G401.6 (cell line): ENCODE measurements at regions not wholly inside any gene's neighbourhood (a gene's known extent, or its start where the extent isn't known, plus 50 kb on each side); places are given as distances from the start of the nearest gene placed in this dataset.
"Not testable (repeated sequence)": the region's sequence is repeated elsewhere in the genome, so short reads cannot be mapped to it uniquely, and the experiment has no call there.

Source experiments
- FAIRE-seq: peaks from 2 replicates; lab custom pipeline; 2012; peaks lifted over from hg19 to GRCh38; lab: Jason Lieb, UNC

DNA sequence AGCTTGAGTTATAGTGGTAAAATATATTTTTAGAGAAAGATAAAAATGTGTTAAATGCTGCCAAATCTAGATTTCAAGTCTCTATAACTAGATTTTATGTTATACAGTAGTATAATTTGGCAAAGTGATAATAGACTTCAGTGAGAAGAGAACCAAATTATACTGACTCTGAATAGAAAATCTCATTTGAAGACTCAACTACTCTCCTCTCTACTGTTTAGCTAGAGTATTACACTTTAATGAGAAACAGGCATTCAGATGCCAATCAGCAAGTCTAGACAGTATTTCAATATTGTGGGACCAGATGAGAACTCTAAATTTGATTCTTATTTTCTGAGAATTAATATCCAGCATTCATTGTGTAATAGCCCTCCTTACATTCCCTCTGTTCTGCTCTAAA lies 311.2 kb downstream of the SLITRK5 start:
- FAIRE-seq = no peak

DNA sequence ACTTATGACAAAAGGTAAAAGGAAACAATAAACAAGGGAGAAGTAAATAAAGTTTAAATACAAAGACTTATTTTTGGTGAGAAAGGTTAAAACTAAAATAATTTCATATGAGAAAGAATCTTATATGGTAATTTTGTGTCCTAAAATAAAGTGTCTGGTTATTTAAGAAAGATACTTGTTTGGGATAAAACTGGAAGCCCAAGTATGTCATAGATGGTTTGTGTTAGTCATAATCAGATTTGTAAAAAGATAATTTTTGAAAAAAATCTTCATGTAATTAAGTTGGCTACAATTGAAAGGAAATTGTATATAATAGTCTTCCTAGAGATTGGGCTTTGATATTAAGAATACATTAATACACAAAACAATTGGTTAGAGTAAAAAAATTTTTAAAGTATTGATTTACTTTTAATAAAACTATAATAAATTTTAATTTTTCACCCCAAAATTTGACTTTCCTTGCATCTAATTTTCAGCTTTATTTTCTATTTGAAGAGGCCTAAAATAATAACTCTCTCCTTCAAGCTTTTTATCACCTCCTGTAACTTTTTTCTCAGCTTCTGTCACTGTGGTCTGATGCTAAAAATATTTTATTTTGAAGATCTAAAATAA lies 315.6 kb downstream of the SLITRK5 start:
- no peak for FAIRE-seq

DNA sequence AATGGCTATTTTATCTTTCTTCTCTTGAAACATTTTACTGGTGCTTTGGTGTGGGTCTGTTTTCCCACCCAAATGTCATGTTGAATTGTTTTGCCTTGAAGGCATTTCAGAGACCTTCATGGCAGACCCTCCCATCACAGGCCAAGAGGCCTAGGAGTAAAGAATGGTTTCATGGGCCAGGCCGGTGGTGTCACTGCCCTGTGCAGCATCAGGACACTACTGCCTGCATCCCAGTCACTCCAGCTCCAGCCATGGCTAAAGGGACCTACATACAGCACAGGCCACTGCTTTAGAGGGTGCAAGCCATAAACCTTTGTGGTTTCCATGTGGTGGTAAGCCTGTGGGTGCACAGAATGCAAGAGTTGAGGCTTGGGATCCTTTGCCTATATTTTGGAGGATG lies 326.9 kb downstream of the SLITRK5 start:
- no peak for FAIRE-seq

DNA sequence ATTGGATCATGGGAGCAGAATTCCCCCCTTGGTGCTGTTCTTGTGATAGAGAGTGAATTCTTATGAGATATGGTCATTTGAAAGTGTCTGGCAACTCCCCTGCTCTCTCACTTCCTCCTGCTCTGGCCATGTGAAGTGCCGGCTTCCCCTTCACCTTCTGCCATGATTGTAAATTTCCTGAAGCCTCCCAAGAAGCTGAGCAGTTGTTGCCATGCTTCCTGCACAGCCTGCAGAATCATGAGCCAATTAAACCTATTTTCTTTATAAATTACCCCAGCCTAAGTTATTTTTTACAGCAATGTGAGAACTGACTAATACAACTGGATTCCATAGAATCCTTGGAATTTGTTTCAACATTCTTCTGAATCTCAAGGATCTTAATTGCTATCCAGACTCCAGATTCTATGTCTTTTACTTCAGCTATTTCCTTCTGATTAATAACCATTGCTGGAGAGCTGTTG lies 328.1 kb downstream of the SLITRK5 start:
- FAIRE-seq = peak; percentile 87

DNA sequence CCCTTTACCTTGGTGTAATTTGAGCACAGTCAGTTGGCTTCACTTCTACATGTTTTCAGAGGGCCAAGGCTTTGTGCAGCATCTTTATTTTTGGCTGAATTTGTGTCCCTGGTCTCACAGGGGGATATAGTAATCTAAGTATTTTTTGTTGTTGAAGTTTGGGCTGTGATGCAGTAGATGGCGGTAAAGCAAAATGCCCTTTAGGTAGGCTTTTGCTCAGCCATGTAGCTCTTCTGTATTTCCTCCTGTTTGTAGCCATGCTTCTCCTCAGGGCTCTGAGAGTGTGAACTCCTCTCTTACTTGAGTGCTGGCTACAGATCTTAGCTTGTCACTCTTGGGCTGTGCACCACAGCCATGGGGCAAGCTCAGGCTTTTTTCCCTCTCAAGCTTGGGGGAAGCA lies 328.6 kb downstream of the SLITRK5 start:
- no peak for FAIRE-seq

DNA sequence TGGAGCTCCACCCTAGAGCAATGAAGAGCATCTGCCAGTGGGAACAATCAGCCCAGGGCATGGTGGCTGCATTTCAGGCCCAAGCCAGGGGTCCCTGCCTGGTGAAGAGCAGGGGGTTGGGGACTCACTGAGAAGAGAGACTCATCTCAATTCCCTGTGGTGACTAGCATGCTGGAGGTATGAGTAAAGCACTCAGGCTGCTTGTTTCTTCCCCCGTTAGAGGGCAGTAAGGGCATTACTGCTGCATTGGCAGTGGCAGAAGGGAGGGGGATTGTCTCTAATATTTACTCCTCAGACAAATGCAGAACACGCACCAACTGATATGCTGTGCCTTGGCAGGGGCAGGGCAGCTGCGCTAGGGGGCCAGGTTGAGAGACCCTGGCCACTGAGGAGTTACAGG lies 329.1 kb downstream of the SLITRK5 start:
- no peak for FAIRE-seq

DNA sequence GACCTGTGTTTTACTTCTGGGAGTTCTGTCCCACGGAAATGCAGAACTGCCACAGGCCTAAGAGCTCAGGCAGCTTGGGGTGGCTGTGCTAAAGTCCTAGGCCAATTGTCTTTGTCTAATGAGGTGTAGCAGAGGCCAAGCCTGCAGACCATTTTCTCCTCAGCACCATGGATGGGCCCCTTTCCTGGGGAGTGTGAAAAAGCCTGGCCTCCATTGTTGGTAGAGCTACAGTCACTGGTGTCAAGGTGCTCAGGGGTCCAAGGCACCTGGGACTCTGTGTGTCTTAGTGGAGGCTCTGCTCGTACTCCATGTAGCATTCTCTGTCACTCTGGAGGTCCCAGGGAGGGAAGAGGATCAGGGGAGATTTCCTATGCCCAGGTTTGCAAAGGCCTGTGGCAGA lies 329.6 kb downstream of the SLITRK5 start:
- FAIRE-seq = no peak

DNA sequence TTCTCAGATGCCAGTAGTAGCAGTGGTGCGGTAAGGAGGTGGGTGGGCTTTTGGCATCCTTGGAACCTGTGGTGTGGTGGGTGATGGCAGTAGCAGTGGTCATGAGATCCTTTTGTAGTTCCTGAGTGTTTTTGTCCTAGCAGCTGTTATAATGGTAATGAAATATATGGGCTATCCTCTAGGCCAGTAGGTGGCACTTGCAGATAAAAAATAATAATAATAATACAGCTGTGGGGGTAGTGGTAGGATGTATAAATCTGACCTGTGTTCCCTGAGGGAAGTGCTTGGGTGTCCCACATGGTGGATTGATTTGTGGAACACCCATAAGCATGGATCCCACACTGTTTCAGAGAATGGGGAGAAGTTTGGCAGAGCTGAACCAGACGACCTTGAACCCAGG lies 334.0 kb downstream of the SLITRK5 start:
- no peak for FAIRE-seq

DNA sequence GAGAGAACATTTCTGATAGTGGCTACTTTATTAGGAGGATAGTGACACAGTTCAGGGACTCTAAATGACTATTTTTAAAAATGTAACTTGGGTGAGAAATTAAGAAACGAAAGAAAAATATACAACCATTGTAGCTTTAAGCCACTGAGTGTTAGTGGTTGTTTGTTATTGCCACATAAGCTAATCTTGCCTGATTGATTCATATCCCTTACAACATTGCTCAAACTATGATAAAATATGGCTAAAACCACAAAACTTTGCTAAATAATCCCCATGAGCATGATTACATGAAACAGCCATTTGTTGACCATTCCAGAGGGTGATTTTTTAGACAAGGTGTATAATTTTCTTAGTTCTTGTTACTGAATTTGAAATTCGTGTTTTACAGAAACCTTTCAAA lies 343.4 kb downstream of the SLITRK5 start:
- no peak for FAIRE-seq

DNA sequence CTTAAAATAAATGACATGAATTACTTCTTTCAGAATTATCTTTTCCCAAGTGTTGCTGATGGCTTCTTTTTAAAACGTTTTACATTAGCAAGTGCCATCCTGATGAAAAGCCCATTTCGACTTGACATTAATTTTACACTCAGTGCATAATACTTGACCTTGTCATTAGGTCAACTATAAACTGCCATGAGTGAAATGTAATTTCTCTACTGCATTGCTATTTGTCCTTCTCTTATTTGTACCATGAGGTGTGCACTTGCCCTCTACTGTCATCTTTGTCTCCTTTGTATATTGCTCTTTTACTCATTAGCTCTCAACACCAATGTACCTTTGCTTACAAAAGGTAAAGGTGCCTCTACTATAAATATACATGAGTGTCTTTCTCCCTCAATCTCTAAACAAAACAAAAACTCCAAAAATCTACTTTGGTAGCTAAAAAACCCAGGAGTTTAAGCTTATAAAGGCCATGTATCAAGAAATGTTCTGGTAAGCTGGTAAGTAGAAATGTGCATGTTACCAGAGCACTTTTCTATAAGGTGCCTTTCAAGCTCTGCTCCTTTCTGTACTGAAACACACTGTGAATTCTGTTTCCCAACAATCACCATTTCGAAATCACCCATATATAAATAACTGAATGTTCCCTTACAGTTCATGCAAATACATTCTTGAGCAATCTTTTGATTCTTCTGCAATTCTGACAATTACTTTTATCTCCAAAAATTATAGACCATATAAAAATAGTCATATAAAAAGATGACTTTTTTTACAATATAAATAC lies 351.4 kb downstream of the SLITRK5 start:
- FAIRE-seq = no peak

DNA sequence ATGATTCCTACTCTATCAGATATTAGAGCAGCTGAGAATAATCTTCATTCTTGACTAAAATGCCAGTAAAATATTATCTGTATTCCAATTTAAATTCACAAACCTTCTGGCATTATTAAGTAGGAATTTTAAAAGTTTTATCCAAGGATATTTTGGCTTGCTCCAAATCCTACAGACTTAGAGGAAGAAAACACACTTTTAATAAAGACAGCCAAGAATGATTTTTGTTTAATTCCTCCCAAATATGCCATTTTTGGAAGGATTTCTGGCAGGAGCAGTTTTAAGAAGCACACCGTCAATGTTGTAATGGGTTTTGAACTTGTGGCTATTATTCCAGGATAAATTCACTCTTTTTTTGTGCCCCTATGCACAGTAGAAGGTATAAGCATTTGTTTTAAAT lies 355.1 kb downstream of the SLITRK5 start:
- no peak for FAIRE-seq

DNA sequence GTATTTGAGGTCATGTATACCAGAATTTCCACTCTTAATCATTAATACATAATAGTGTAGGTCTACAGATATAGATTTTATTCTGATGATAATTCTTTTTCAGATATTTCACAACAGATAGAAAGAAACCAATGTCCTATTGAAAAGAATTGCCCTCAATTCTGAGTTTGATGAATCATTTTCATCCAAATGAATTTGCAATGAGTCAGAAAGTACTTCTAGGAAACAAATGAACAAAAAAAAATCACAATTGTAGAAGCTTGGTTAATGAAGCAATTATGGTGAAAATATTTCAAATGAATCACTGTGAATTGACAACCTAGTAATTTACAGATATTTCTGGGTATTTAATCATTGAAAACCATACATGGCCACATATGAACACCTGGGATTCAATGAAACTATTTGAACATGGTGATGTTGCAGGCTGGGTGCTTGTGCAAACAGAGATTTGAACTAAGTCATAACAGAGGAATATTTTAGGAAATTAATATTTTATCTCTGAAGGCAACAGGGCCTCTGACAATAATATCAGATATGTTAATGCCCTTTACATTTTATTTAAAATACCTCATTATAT lies 360.9 kb downstream of the SLITRK5 start:
- no peak for FAIRE-seq

DNA sequence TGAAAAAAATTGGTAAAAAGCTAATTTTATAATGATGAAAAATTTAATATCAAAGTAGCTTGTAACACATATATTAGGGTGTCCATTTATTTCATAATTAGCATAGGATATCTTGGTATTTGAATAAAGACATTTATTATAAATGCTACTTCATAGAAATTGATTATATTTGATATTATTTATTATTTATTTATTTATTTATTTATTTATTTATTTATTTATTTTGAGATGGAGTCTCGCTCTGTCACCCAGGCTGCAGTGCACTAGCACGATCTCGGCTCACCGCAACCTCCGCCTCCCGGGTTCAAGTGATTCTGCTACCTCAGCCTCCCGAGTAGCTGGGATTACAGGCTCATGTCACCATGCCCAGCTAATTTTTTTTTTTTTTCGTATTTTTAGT lies 365.0 kb downstream of the SLITRK5 start:
- FAIRE-seq = not testable (repeated sequence)

DNA sequence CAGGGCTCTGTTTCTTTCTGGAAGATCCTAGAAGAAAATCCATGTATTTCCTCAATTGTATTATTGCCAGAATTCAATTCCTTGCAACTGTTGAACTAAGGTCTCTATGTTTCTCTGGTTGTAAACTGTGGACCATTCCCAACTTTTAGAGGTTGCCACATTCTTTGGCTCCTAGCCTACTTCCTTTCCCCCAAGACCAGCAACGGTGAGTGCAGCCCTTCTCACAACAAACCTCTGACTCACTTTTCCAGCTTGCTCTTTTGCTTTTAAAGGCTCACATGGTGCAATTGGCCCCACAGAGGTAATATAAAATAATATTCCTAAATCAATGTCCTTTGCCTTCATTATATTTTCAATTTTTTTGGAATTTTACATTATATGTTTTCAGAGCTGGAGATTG lies 371.3 kb downstream of the SLITRK5 start:
- no peak for FAIRE-seq

DNA sequence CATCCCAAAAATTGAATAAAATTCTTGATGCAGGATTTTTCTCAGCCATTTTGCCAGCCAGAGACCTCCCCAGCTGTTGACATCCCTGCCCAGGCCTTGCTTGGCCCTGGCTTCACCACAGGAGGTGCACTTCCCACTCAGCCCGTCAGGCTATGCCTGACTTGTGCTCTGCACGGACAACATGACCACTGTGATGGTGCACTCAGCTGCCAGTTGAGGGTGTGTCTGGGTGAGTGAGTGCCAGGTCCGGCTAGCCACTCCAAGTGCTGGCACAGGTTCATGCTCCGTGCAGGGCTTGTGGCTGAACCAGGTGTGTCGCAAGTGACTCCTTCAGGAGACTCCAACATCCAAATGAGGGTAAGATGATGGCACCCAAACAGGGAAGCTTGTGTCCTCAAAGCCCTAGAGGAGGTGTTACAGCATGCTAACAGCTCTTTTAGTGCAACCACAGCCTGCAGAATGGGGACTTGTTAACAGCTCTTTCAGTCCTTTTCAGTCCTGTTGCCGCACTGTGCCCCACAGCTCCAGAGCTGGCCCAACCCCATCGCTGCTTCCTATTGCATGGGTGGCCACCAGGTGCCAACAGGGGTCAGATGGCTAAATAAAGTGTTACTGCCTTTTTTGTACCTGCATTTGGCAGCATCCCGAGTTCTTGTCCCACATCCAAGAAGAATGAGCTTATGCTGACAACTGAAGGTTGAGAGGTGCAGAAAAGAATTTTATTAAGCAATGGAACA lies 380.7 kb downstream of the SLITRK5 start:
- FAIRE-seq = no peak

DNA sequence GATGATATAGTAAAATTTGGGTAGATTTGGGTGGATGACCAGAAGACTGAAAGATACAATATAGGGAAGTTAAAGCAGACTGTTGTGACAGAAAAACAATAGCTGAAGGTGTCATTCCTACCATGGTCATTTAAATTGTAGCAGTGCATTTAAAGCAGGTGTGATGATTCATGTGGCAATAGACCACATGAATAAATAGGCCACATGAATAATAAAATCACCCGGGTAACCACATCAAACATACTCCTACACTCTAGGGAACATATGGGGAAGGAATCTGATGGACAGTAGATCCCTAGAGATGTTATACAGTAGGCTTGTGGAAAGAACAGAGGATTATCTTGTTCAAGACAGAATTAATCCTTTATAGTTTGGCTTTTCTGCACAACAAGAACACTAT lies 392.6 kb downstream of the SLITRK5 start:
- no peak for FAIRE-seq

DNA sequence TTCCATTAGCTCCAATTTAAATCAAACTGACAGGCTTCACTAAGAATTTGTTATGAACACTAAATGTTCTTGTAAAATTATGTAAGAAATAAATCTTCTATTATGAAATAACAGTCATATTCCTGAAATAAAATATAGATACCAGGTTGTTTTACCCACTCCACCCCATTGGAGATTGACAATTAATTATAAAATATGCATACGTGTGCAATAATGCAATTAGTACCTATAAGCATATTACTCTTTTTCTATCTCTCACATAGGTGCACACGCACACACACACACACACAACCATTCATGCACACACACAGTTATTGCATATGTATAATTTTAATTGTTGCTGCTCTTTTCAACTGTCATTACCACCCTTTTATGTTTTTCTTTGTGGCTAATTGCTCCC lies 395.7 kb downstream of the SLITRK5 start:
- FAIRE-seq = no peak

DNA sequence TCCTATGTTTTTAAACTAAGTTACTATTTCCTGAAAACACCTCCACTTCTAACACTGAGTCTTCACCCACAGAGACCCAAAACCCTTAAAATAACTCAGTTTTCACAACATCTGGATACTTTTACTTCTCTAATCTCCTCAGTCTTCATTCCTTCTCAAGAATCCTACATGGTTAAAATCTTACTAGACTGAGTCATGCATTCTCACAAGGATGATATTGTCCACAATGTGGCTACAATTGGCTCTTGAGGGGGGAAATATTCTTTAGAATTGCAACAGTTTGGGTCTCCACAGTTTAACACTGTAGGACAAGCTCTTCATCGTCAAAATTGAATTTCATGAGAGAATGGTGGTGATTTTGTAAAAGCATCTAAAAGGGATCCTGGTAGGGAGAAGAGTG lies 397.1 kb downstream of the SLITRK5 start:
- no peak for FAIRE-seq

DNA sequence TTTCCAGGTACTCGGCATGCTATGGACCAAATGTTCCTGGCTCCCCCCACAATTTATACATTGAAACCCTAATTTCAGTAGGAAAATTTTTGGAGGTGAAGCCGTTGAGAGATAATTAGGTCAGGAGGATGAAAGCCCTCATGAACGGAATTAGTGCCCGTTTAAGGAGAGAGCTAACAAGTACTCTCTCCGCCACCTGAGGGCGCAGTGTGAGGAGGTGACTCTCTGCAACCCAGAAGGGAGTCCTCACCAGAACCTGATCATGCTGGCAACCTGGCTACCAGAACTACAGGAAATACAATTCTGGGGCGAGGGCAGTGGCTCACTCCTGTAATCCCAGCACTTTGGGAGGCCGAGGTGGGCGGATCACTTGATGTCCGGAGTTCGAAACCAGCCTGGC lies 397.8 kb downstream of the SLITRK5 start:
- FAIRE-seq = no peak

DNA sequence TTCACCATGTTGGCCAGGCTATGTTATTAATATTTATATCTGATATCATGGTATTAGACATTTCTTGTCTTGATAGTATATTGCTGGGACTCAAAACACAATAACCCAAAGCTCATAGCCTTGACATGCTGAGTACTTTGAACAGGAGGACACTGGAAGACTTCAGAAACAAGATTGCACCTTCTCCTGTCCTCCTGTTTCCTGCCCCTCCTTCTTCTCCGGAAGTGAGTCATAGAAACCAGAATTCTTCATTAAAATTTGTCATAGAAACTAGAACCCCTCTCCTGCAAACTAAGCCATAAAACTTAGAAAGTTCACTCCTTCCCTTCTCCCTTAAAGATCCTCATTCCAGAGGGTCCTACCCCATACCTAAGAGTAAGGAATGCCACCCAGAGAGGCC lies 400.2 kb downstream of the SLITRK5 start:
- FAIRE-seq = no peak

DNA sequence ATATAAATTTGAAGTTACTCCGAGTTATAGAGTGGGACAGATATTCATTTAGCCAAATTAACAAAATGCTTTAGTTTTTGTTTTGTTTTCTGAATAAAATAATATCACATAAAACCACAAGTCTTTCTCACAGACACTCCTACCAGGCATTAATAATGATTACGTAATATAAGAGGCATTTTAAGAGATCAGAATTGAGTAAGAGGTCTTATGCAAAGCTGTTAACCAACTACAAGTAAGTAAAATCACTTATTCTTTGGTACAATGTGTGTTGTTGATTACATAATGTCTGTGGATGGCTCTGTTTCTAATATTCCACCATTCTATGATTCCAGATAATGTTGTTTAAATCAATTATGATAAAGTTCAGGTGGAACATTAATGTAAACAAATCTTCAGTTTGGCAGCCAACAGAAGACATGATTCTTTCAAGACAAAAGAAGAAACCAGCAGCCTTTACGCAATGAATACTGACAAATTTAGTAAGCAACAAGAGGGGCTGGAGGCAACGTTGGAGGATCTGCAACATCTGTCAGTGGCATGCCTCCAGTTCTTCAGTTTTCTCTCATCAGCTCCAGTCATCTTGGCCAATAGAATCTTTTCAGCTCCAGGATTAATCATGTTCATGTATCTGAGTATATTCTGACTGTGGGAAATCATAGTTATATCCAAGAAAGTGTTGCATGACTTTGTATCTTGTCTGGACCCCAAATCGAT lies 403.8 kb downstream of the SLITRK5 start:
- no peak for FAIRE-seq

DNA sequence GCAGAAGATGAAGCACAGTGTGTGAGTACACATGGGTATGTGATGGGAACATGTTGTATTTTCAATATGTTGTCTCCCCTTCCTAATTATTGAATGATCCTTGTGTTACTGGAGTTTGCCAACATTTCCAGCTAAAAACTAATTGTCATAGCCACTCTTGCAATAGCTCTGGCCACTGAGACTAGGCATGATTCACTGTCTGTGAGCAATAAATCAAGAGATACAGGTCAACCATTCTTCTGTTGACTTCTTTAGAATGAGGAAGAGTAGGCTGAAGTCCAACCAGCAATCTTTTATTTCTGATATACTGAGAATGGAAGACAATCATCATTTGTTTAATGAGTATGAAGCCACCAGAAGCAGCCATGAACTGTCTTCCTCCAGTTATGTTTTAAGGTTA lies 413.9 kb downstream of the SLITRK5 start:
- FAIRE-seq = no peak
